NCI-H2227 treated with DMSO at 0.1 percent for 48 hours (cell line): ENCODE measurements at regions not wholly inside any gene's neighbourhood (a gene's known extent, or its start where the extent isn't known, plus 50 kb on each side); places are given as distances from the start of the nearest gene placed in this dataset.
"Not testable (repeated sequence)": the region's sequence is repeated elsewhere in the genome, so short reads cannot be mapped to it uniquely, and the experiment has no call there.

Experiments used
- DNase-seq: peaks from one replicate; lab custom pipeline; 2025; lab: John Stamatoyannopoulos, UW

DNA sequence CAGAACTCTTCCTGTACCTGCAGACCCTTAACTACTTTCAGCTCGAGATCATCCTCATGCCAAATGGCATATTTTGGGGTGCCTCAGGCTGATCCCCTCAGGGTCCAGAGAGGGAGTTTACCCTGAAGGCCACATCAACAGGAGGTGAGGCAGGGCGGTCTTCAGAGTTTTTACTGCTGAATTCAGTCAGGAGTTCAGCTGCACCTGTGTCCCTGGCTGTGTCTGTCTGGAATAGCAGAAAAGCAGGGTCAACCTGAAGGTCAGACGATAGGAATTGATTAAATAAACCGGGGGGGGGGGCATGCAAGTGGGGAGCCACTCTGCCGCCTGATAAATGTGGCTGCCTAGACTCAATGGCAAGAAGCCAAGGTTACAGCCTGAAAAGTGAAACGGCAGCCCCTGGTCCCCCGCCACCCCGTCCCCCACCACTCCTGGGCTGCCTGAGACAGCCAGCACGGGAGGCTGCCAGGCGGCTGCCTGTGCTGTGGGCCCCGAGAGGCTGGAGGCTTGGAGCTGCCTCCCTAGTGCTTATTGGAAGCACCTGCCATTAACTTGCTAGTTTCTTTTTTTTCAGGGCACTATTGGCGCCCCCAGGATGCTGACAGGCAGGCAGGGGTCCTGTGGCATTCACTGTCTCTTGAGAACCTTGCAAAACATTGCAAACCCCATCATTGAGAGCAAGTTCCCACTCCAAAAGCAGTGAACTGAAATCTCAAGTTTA, 182.7 kb upstream of the PPP1R26 start:
- DNase-seq = no peak

DNA sequence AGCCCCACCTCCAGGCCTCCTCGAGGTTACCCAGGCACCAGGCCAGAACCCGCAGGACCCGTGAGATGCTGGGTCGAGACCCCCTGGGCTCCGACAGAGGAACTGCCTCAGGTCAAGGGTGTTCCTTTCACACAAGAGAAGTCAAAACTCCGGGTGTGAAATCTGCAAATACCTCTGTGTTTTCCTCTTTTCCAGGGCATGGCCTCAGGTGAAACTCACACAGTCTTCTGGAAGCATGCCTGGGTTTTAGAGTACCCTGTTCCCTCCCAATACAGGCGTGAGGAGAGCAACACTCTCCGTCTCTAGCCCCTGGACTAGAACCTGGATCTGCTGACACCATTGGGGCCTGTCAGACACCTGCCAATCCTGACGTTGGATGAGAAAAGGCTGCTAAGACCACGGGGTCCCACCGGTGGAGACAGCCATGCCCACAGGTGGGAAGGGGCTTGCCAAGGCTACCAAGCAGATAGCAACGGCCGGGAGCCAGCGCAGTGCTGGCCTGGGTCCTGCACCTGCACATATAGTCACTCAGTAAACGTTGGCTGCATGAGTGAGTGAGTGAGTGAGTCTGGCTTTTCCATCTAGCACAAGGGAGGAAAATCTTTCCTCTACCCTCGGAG, 182.0 kb upstream of the PPP1R26 start:
- DNase-seq = no peak

DNA sequence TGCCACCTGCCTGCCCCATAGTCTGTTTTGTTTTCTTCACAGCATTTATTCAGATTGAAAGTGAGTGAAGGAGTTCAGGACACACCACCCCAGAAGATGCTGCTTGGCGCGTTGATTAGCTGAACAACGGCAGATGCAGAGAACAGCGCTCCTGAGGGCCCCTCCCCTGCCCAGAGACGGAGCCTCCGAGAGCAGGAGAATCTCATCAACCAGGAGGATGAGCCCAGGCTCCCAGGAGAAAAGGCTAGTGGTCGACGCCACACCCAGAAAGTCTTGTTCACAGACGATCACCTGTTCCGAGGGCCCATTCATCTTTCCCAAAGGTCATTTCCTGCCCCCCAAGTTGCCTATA, 180.4 kb upstream of the PPP1R26 start:
- DNase-seq = no peak

DNA sequence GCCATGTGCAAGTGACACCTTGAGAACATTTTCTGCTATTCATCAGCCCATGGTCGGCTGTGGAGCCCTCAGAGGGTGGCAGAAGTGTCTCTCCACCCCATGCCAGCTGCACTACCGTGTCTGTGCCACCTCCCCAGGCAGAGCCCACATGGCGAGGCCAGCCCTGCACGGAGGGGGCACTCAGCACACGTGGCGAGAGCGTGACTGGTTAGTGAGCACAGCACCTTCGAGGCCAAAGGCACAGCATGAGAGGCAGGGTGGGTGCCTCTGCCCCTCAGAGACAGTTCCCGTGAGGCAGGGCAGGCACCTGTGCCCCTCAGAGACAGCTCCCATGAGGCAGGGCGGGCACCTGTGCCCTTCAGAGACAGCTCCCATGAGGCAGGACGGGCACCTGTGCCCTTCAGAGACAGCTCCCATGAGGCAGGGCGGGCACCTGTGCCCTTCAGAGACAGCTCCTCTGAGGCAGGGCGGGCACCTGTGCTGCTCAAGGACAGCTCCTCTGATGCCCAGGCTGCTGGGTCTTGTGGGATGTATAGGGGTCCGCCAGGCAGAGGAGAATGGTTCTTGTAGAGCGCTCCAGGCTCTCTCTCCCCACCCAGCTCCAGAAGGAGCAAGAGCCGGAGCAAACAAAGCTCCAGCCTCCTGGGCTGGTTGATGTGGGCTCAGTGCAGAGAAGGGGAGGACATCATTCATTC, 179.8 kb upstream of the PPP1R26 start:
- no peak for DNase-seq

DNA sequence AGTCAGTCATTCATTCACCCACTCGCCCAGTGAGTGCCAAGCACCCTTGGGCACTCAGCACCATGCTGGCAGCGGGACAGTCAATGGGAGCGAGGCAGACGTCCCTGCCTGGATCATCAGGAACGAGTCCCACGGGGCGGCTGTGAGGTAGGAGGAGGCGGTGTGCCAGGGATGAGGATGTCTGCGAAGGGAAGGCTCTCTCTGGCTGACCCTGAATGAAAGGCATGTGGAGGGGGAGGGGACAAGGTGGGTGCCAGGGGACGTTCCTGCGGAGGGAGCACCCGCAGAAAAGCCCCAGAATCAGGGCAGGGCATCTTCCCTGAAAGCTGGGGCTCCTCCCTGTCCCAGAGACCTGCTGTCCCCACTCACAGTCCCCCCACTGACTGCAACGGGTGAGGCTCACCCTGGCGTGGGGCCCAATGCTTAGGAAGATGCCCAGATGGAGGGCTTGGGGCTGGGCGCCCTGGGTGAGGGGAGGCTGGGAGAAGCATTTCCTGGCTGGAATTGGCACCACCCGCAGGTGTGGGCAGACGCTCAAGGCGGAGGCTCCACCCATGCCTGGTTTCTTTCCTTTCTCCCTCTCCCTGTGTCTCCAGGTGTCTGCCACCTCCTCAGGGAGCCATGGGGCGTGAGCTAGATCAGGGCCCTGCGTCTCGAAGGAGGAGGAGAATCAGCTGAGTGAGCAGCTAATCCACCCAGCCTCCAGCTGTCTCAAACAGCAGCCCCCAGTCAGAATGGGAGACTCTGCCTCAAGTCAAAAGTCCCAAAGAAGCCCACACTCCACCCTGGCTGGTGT, 179.0 kb upstream of the PPP1R26 start:
- no peak for DNase-seq

DNA sequence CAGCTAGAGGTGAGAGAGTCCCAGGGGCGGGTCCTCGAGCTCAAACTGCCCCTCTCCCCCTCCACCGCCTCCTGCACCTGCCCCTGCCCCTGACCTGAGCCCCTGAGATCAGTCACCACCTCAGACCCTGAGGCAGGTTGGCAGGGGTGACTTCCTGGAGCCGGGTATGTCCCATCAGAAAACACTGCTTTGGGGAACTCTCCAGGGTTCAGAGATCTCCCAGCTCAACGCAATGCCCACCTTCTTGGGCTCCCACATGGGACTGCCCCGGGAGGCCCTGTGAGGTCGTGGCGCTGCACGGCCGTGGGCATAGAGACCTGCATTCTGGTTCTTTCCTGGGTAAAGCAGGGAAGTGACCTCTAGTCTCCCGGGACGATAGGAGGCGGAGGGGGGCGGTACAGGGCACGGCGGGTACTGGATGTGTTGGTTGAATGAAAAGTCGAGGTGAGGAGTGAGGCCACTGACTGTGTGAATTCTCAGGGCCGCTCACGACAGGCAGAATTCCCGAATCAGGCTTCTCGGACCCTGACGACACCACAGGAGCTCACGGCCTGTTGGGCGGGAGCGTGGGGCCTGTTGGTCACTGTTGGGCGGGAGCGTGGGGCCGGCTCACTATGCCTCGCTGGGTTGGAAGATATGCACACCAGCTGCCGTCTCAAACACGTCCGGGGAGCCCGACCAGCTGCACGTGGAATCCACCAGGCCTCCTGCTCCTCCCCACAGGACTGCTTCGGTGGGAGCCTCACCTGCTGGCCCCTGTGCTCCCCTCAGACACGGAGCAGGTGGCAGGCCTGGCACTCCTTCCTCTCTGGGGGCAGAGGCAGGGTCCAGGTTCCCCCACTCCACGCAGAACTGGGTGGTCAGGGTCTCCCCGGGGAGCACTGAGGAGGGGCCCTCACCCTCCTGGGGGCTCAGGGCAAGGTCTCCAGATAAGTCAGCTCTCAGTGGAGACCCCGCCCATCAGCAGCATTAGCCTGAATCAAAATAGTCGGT, 178.0 kb upstream of the PPP1R26 start:
- no peak for DNase-seq

- DNase-seq = no peak
Observed at GRCh38 chr9:135302329-135303279, 177.0 kb upstream of the PPP1R26 start.

GRCh38 chr9:135303280-135303647, 176.3 kb upstream of the PPP1R26 start:
- peak; percentile 32 for DNase-seq

DNA sequence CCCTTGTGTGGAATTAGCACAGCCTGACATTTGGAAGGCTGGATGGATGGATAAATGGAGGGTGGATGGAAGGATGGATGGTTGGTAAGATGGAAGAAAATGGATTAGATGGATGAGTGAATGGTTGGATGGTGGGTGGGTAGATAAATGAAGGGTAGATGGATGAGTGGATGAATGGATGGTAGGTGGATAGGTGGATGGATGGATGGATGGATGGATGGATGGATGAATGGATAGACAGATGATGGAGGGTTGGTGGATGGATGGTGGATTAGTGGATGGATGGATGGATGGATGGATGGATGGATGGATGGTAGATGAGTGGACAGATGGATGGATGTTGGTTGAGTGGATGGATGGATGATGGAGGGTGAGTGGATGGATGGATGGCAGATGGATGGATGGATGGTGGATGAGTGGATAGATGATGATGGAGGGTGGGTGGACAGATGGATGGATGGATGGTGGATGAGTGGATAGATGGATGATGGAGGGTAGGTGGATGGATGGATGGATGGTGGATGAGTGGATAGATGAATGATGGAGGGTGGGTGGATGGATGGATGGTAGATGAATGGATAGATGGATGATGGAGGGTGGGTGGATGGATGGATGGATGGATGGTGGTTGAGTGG, 175.6 kb upstream of the PPP1R26 start:
- DNase-seq = no peak

DNA sequence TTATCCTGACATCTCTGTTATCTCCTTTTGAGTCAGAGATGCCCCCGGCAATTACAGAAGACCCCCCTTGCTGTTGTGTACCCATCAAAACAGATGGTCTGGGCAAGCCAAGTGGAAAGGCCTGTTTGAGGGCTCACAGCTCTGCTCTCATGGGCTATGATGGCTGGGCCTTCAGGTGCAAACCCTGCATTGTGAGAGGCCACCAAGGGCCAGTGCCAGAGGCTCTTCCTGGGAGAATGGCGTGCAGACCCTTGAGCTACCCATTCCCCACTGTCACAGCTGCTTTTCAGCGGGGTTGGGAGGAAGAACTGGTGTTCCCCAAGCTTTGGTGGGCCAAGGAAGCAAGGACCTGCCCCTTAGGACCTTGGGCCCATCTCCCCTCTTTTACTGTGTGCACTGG, 174.7 kb upstream of the PPP1R26 start:
- DNase-seq = no peak

GRCh38 chr9:135305546-135306180, 173.9 kb upstream of the PPP1R26 start:
- no peak for DNase-seq

DNA sequence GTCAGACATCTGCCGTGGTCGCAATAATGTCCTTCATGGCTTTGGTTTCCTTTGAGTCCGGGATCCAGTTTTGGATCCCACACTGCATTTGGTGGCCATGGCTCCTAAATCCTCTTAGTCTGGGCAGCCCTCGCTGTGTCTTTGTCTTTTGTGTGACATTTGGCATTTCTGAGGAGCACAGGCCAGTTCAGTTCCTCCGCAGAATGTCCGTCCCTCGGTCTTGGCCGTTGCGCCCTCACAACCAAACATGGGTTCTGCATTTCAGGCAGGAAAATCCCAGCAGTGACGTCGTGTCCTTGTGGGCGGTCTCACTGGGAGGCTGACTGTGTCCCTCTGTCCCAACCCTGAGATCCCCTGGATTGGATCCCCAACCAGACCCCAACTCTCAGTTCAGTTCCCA, 172.9 kb upstream of the PPP1R26 start:
- no peak for DNase-seq

- DNase-seq = no peak
Observed at GRCh38 chr9:135307300-135307699, 172.3 kb upstream of the PPP1R26 start.

- not testable (repeated sequence) for DNase-seq
Observed at GRCh38 chr9:135307919-135308318, 171.7 kb upstream of the PPP1R26 start.

DNA sequence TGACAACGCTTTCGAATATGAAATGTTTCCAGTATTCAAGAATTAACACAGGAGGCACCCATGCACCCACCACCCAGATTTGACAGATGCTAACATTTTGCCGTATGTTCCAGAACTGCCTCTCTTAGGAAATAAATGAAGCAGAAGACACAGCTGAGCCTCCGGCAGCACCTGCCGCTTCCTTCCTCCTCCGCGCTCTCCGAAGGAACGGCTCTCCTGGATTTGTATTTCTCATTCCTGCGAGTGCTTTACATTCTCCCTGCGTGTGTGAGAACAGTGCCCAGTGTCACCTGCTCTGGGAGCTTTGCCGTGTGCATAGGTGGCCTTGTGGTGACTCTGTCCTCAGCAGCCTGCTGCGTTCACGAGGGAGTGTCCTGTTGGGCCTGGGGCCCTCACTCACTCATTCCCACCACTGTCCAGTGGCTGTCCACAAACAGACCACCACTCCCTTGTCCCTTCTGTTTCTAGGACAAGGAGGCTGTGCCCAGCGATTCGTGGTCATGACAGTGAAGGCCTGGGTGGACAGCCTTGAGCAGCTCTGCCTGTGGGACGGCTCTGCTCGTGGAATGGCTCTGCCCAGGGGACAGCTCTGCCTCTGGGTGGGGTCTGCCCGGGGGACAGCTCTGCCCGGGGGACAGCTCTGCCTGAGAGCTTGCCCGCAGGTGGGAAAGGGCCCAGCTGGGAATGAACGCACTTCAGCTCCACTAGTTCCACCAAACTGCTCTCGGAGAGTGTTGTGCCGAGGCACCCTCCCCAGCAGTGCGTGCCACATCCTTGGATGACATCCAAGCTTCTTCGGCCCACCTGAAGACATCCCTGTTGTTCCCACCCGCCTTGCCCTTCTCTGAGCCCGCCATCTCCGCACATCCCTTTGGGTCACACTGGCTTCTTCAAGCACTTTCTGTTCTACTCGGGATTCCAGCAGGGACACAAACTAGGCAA, 170.5 kb upstream of the PPP1R26 start:
- DNase-seq = no peak

- no peak for DNase-seq
Observed at GRCh38 chr9:135309763-135310125, 169.8 kb upstream of the PPP1R26 start.

DNA sequence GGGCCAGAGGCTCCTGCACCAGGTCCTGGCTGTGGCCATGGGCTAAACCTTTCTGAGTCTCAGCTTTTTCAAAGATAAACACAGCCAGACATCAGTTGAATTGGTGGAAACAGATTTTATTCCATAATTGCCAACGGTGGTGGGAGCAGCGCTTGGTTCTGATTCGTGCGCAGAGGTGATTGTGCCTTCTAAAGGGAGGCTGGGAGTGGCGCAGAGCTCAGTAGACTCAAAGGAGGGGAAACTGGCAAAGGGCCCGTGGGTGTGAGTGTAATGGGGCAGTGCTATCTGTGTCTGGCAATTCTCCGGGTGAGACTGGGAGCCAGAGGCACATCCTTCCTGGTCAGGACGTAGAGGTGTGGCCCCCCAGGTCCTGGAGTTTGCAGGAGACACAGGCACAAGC, 169.4 kb upstream of the PPP1R26 start:
- no peak for DNase-seq

GRCh38 chr9:135315572-135315971, 164.0 kb upstream of the PPP1R26 start:
- no peak for DNase-seq
